SK-N-SH (cell line): ENCODE measurements at regions not wholly inside any gene's neighbourhood (a gene's known extent, or its start where the extent isn't known, plus 50 kb on each side); places are given as distances from the start of the nearest gene placed in this dataset.

Source experiments
- EP300 ChIP-seq, 2 experiments: IDR thresholded peaks; 2 replicates each; pipeline versions ENCODE4 v1.4.0 to v1.6.1; 2012; ENCODE audit warnings: borderline replicate concordance in 1 of 2, low read depth in 1 of 2, low read length in 1 of 2
- EZH2phosphoT487 ChIP-seq: fragments of 200-600 bp; sonication (generic); IDR thresholded peaks from 2 replicates; pipeline ENCODE4 v1.6.1; 2017; ENCODE audit warnings: low read depth, mixed run types, mild to moderate bottlenecking, antibody characterized with exemption, moderate library complexity, borderline replicate concordance
- GABPA ChIP-seq: IDR thresholded peaks from 2 replicates; pipeline ENCODE4 v1.4.0; 2012; ENCODE audit warnings: low read depth, mild to moderate bottlenecking
- GATA2 ChIP-seq: sonication (generic); formaldehyde crosslinking; IDR thresholded peaks from 2 replicates; pipeline ENCODE4 v1.5.0; 2020; ENCODE audit warnings: mild to moderate bottlenecking, missing genetic modification reagents
- JUND ChIP-seq: IDR thresholded peaks from 2 replicates; pipeline ENCODE4 v1.4.0; 2012
- MXI1 ChIP-seq: IDR thresholded peaks from 2 replicates; pipeline ENCODE4 v1.6.1; 2012; ENCODE audit warnings: mild to moderate bottlenecking, low read depth, low read length, improper control_type of control experiment
- RAD21 ChIP-seq: IDR thresholded peaks from 2 replicates; pipeline ENCODE4 v1.6.1; 2012; ENCODE audit warnings: mild to moderate bottlenecking, low read length
- RXRA ChIP-seq: IDR thresholded peaks from 2 replicates; pipeline ENCODE4 v1.4.0; 2012; ENCODE audit warnings: low read depth, mild to moderate bottlenecking, borderline replicate concordance
- TEAD4 ChIP-seq: IDR thresholded peaks from 2 replicates; pipeline ENCODE4 v1.4.0; 2012; ENCODE audit warnings: mild to moderate bottlenecking, borderline replicate concordance; ENCODE audit not compliant: insufficient read depth
- TF ChIP-seq, protein P1 (sequence below): fragments of 200-600 bp; sonication (generic); IDR thresholded peaks from 2 replicates; pipeline ENCODE4 v1.6.1; 2017; ENCODE audit warnings: antibody characterized with exemption, mild to moderate bottlenecking, moderate library complexity
- TF ChIP-seq, protein P2 (sequence below): IDR thresholded peaks from 2 replicates; pipeline ENCODE4 v1.4.0; 2012; ENCODE audit warnings: low read depth
- TF ChIP-seq, protein P3 (sequence below): fragments of 150-350 bp; IDR thresholded peaks from 2 replicates; pipeline ENCODE4 v1.6.1; 2017; ENCODE audit warnings: antibody characterized with exemption, low read length, low read depth, borderline replicate concordance

DNA sequence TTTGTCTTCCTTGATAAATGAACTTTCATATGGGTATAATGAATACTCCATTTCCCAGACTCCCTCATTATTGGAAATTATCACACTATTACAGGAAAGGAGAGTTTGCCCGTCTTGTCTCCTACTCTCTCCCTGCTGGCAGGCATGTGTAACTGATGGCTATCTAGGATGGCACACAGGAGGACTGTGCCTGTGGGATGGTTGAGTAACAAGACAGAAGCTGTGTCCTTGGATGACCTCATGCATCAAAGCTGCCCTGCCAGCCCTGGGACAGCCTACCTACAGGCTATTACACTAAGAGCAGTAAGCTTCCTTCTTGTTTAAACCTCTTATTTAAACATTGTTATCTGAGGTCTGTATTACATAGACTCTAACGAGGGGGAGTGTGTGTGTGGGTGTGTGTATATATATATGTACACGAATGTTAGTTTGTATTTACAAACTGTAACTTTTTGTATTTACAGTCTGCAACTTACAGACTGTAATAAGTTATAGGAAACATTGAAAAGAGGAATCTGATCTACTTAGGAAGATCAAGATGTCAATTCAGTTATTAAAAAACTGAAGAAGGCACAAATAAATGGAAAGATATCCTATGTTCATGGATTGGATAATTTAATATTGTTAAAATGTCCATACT lies 247.6 kb upstream of the ACO1 start:
- no peak for TF ChIP-seq GABPA
- TF ChIP-seq, protein P1, sequence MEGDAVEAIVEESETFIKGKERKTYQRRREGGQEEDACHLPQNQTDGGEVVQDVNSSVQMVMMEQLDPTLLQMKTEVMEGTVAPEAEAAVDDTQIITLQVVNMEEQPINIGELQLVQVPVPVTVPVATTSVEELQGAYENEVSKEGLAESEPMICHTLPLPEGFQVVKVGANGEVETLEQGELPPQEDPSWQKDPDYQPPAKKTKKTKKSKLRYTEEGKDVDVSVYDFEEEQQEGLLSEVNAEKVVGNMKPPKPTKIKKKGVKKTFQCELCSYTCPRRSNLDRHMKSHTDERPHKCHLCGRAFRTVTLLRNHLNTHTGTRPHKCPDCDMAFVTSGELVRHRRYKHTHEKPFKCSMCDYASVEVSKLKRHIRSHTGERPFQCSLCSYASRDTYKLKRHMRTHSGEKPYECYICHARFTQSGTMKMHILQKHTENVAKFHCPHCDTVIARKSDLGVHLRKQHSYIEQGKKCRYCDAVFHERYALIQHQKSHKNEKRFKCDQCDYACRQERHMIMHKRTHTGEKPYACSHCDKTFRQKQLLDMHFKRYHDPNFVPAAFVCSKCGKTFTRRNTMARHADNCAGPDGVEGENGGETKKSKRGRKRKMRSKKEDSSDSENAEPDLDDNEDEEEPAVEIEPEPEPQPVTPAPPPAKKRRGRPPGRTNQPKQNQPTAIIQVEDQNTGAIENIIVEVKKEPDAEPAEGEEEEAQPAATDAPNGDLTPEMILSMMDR = no peak; the same call in 1 of the 2 replicates
- TF ChIP-seq, protein P2, sequence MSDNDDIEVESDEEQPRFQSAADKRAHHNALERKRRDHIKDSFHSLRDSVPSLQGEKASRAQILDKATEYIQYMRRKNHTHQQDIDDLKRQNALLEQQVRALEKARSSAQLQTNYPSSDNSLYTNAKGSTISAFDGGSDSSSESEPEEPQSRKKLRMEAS = no peak
- TF ChIP-seq RXRA = no peak
- TF ChIP-seq MXI1 = peak; percentile 38; the same call in 1 of the 2 replicates
- TF ChIP-seq, protein P3, sequence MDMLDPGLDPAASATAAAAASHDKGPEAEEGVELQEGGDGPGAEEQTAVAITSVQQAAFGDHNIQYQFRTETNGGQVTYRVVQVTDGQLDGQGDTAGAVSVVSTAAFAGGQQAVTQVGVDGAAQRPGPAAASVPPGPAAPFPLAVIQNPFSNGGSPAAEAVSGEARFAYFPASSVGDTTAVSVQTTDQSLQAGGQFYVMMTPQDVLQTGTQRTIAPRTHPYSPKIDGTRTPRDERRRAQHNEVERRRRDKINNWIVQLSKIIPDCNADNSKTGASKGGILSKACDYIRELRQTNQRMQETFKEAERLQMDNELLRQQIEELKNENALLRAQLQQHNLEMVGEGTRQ = no peak
- peak; percentile 99 for TF ChIP-seq GATA2 (CRISPR knock-in tag)
- no peak for TF ChIP-seq EZH2phosphoT487
- TF ChIP-seq EP300 (IDR thresholded peaks at IDR 0.05; ENCODE audit: borderline replicate concordance in 1 of 2, low read depth in 1 of 2, low read length in 1 of 2) = peak in 1 of 2 experiments; percentile 99; a peak in 2 of 4 replicates
- TF ChIP-seq JUND = no peak
- peak; percentile 47 for TF ChIP-seq RAD21
- TF ChIP-seq TEAD4 = 0 out of 2 replicates have a peak, but pooled peaks have one; percentile 23
